ENCODE measurements at regions not wholly inside any gene's neighbourhood (a gene's known extent, or its start where the extent isn't known, plus 50 kb on each side); places are given as distances from the start of the nearest gene placed in this dataset.

DNA sequence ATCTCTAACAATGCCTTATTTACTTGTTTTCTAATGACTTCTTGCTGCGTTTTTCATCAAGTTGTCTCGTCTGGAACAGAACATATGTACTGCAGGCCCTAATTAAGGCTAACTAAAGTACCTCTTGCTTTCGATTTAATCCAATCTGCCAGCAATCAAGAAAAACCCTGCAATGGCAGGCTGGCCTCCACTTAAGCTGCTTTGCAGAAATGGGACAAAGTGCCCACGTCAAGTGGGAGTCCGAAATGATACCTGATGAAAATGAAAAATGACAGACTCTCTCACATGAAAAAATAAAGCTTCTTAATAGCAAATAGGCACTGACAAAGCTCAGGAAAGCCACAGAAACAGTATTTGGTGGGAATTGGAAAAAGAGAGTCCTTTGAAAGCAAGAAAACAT lies 1454.7 kb downstream of the FAM181B start:
- no peak overlapping the region for H3K27ac ChIP-seq
- no peak for TF ChIP-seq POLR2A (IDR thresholded peaks at IDR 0.05)
- TF ChIP-seq, protein P1, sequence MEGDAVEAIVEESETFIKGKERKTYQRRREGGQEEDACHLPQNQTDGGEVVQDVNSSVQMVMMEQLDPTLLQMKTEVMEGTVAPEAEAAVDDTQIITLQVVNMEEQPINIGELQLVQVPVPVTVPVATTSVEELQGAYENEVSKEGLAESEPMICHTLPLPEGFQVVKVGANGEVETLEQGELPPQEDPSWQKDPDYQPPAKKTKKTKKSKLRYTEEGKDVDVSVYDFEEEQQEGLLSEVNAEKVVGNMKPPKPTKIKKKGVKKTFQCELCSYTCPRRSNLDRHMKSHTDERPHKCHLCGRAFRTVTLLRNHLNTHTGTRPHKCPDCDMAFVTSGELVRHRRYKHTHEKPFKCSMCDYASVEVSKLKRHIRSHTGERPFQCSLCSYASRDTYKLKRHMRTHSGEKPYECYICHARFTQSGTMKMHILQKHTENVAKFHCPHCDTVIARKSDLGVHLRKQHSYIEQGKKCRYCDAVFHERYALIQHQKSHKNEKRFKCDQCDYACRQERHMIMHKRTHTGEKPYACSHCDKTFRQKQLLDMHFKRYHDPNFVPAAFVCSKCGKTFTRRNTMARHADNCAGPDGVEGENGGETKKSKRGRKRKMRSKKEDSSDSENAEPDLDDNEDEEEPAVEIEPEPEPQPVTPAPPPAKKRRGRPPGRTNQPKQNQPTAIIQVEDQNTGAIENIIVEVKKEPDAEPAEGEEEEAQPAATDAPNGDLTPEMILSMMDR (IDR thresholded peaks at IDR 0.05) = no peak
- no peaks in the 10 kb centered on the region for H3K36me3 ChIP-seq (ENCODE audit: low read depth, missing control alignments)
- WGBS, 2 donors = 80 to 83% methylated on average over 5 of the region's 5 CpGs
- H3K27me3 ChIP-seq = no peaks in the 10 kb centered on the region
- H3K4me3 ChIP-seq = no peak overlapping the region
- DNase-seq = no peak
- H3K9me3 ChIP-seq = no peaks in the 10 kb centered on the region
- intact Hi-C loops (cut with DNase I; ENCODE audit: low total_unique reads) = no loop called here
- H3K4me1 ChIP-seq = no peaks in the 10 kb centered on the region

DNA sequence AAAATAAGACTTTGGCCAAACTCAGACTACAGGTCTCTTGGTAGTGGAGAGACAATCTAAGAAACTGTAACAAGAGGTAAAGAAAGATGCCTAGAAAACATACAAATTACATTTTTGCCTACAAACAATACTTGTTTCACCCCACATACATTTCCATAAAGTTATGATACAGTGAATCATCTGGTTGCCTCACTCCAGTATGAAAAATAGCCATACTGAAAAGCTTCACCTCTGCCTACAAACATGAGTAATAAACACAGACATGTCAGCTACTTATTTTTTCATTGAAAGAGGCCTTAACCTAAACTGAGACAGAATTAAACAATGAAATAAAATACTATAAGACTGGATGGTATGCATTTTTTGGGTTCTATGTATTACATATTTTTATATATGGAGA lies 1463.0 kb downstream of the FAM181B start:
- H3K36me3 ChIP-seq (ENCODE audit: low read depth, missing control alignments) = no peaks in the 10 kb centered on the region
- H3K4me1 ChIP-seq = no peaks in the 10 kb centered on the region
- no peaks in the 10 kb centered on the region for H3K27me3 ChIP-seq
- no peak for TF ChIP-seq POLR2A (IDR thresholded peaks at IDR 0.05)
- TF ChIP-seq, protein P1 (IDR thresholded peaks at IDR 0.05) = no peak
- intact Hi-C loops (cut with DNase I; ENCODE audit: low total_unique reads) = no loop called here
- no peak overlapping the region for H3K27ac ChIP-seq
- DNase-seq = no peak
- H3K4me3 ChIP-seq = no peak overlapping the region
- no peaks in the 10 kb centered on the region for H3K9me3 ChIP-seq

DNA sequence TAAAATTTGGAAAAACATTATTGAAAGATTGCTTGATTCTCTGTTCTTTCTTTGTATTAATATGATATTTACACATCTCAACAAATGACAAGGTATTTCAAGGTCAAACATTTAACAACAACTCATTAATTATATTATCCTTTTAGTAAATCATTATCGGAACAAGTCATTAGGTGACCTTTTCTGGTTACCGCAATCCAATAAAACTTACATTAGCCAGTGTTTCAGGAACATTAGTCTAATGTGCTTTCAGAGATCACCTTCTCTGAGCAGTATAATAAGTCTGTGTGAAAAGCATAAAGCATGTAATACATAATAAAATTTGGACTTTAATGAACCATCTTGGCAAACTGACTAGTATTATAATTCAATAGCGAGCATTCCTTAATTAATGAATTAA lies 1466.4 kb downstream of the FAM181B start:
- H3K4me1 ChIP-seq = no peaks in the 10 kb centered on the region
- H3K9me3 ChIP-seq = no peaks in the 10 kb centered on the region
- WGBS, 2 donors = 79 to 85% methylated on average over 3 of the region's 3 CpGs
- no peaks in the 10 kb centered on the region for H3K27me3 ChIP-seq
- H3K27ac ChIP-seq = no peak overlapping the region
- H3K4me3 ChIP-seq = no peak overlapping the region
- intact Hi-C loops (cut with DNase I; ENCODE audit: low total_unique reads) = no loop called here
- TF ChIP-seq, protein P1 (IDR thresholded peaks at IDR 0.05) = no peak
- TF ChIP-seq POLR2A (IDR thresholded peaks at IDR 0.05) = no peak
- no peaks in the 10 kb centered on the region for H3K36me3 ChIP-seq (ENCODE audit: low read depth, missing control alignments)
- DNase-seq = no peak

DNA sequence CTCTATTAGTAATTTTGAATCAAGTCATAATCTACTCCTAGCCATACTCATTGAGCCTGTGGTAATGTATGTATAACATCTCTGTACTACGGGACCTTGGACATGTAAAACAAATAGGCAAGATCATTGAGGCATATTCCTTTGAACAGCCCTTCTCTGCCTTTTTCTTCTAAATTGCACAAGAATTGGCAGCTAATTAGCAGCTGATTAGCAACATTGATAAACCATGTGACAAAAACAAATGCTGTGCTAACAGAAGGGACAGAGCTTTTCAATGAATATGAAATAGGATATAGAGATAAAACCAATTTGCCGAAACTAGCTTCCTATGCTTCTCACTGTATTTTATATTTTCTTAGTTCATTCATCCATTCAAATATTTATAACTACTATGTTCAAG lies 1474.2 kb downstream of the FAM181B start:
- H3K9me3 ChIP-seq = no peaks in the 10 kb centered on the region
- 89 to 90% methylated on average over 2 of the region's 2 CpGs for WGBS, 2 donors
- intact Hi-C loops (cut with DNase I; ENCODE audit: low total_unique reads) = no loop called here

DNA sequence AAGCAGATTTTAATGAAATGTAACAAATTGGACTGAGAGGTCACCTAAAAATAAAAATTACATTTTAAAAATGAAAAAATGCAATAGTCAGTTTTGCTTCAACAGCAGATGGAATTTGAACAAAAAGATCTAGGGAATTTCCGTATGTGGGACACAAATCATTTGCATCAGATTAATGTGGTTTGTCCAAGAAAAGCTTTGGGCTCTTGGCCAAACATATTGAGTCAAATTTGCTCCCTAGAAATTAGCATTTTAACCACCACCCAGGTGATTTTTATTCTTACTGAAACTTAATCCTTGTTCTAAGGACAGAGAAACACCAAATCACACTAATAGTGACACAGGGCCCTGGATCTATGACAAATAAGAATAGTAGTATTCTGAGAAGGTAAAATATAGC lies 1477.8 kb downstream of the FAM181B start:
- Histone ChIP-seq H3K27me3 (no peaks in the 10 kb centered on the region), H3K36me3 (ENCODE audit: low read depth, missing control alignments) (no peaks in the 10 kb centered on the region), H3K4me1 (no peaks in the 10 kb centered on the region), H3K27ac (no peak overlapping the region), H3K9me3 (no peaks in the 10 kb centered on the region), H3K4me3 (no peak overlapping the region)
- no peak for DNase-seq
- WGBS, 2 donors = 48 to 56% methylated on average over 1 of the region's 1 CpG
- no peak for TF ChIP-seq POLR2A (IDR thresholded peaks at IDR 0.05)
- intact Hi-C loops (cut with DNase I; ENCODE audit: low total_unique reads) = no loop called here

More for the DNA sequence above, 1474.2 kb downstream of the FAM181B start:
- no peak overlapping the region for H3K27ac ChIP-seq
- H3K4me1 ChIP-seq = no peaks in the 10 kb centered on the region
- H3K36me3 ChIP-seq (ENCODE audit: low read depth, missing control alignments) = no peaks in the 10 kb centered on the region
- TF ChIP-seq, protein P1 (IDR thresholded peaks at IDR 0.05) = no peak
- no peak for TF ChIP-seq POLR2A (IDR thresholded peaks at IDR 0.05)
- H3K27me3 ChIP-seq = no peaks in the 10 kb centered on the region
- H3K4me3 ChIP-seq = no peak overlapping the region
- DNase-seq = no peak
